Neural cell (in vitro differentiated cells): ENCODE measurements at regions not wholly inside any gene's neighbourhood (a gene's known extent, or its start where the extent isn't known, plus 50 kb on each side); places are given as distances from the start of the nearest gene placed in this dataset.

Source experiments
- H2AFZ ChIP-seq: fragments of 200-600, 300-800 bp; sonication (generic), shearing (Covaris generic); 2 replicates; pipeline ENCODE4 v1.6.0; 2014; ENCODE audit warnings: low read depth, mild to moderate bottlenecking, antibody characterized with exemption, low read length, moderate library complexity
- H3F3A ChIP-seq: fragments of 200-600 bp; shearing (Covaris generic); 2 replicates; pipeline ENCODE4 v1.6.1; 2016; ENCODE audit warnings: mild to moderate bottlenecking, moderate library complexity, mixed read lengths, antibody characterized with exemption, low read length; ENCODE audit not compliant: insufficient read depth, poor library complexity, severe bottlenecking
- H3K27ac ChIP-seq: fragments of 200-600, 300-800 bp; sonication (generic), shearing (Covaris generic); 2 replicates; pipeline ENCODE4 v1.5.1; 2014; ENCODE audit warnings: mild to moderate bottlenecking, low read length, moderate library complexity
- H3K27me3 ChIP-seq: fragments of 300-800, 200-600 bp; sonication (generic), shearing (Covaris generic); 2 replicates; pipeline ENCODE4 v1.6.0; 2014; ENCODE audit warnings: mild to moderate bottlenecking, low read depth, low read length, moderate library complexity; ENCODE audit not compliant: insufficient read depth
- H3K36me3 ChIP-seq: fragments of 300-800, 200-600 bp; sonication (generic), shearing (Covaris generic); 2 replicates; pipeline ENCODE4 v1.5.1; 2014; ENCODE audit warnings: mild to moderate bottlenecking, antibody characterized with exemption, low read length, moderate library complexity; ENCODE audit not compliant: insufficient read depth
- H3K4me2 ChIP-seq: fragments of 300-800, 200-600 bp; sonication (generic), shearing (Covaris generic); 2 replicates; pipeline ENCODE4 v1.6.0; 2014; ENCODE audit warnings: mild to moderate bottlenecking, low read length
- H3K4me3 ChIP-seq: fragments of 300-800, 200-600 bp; sonication (generic), shearing (Covaris generic); 2 replicates; pipeline ENCODE4 v1.5.1; 2014; ENCODE audit warnings: mild to moderate bottlenecking, low read length, moderate library complexity
- H3K79me2 ChIP-seq: fragments of 200-600 bp; shearing (Covaris generic); replicated peaks from 2 replicates; pipeline ENCODE4 v1.6.0; 2014; ENCODE audit warnings: mild to moderate bottlenecking, low read length, moderate library complexity; ENCODE audit not compliant: insufficient read depth
- H3K9ac ChIP-seq: fragments of 300-800, 200-600 bp; sonication (generic), shearing (Covaris generic); 2 replicates; pipeline ENCODE4 v1.6.1; 2016; ENCODE audit warnings: mild to moderate bottlenecking, low read length, mixed read lengths
- H3K9me2 ChIP-seq: fragments of 200-600 bp; shearing (Covaris generic); 2 replicates; pipeline ENCODE4 v1.6.1; 2016; ENCODE audit warnings: mild to moderate bottlenecking, low read length, mixed read lengths; ENCODE audit not compliant: insufficient read depth
- H3K9me3 ChIP-seq: fragments of 200-600, 300-800 bp; sonication (generic), shearing (Covaris generic); 2 replicates; pipeline ENCODE4 v1.6.1; 2016; ENCODE audit warnings: mild to moderate bottlenecking, mixed run types, low read length, moderate library complexity, mixed read lengths
- H4K20me1 ChIP-seq: fragments of 200-600 bp; shearing (Covaris generic); 2 replicates; pipeline ENCODE4 v1.6.1; 2016; ENCODE audit warnings: mild to moderate bottlenecking, mixed run types; ENCODE audit not compliant: insufficient read depth
- CTCF ChIP-seq: fragments of 450-650 bp; IDR thresholded peaks from 2 replicates; pipeline ENCODE4 v1.5.1; 2014; ENCODE audit warnings: antibody characterized with exemption, mild to moderate bottlenecking, moderate library complexity; ENCODE audit not compliant: poor library complexity, severe bottlenecking
- EP300 ChIP-seq: fragments of 450-650 bp; conservative IDR thresholded peaks from 2 replicates; pipeline ENCODE4 v1.6.1; 2014; ENCODE audit warnings: antibody characterized with exemption, mild to moderate bottlenecking, moderate library complexity; ENCODE audit not compliant: poor library complexity, severe bottlenecking
- EZH2 ChIP-seq: fragments of 200-600, 300-800 bp; shearing (Covaris generic), sonication (generic); IDR thresholded peaks from 2 replicates; pipeline ENCODE4 v1.6.1; 2014; ENCODE audit warnings: antibody characterized with exemption, low read length, borderline replicate concordance, mild to moderate bottlenecking; ENCODE audit not compliant: insufficient read depth, poor library complexity, severe bottlenecking
- MXI1 ChIP-seq: fragments of 450-650 bp; conservative IDR thresholded peaks from 2 replicates; pipeline ENCODE4 v1.6.1; 2014; ENCODE audit warnings: antibody characterized with exemption, mild to moderate bottlenecking; ENCODE audit not compliant: poor library complexity, severe bottlenecking
- POLR2AphosphoS5 ChIP-seq: IDR thresholded peaks from 2 replicates; pipeline ENCODE4 v1.6.1; 2012
- RAD21 ChIP-seq: fragments of 450-650 bp; conservative IDR thresholded peaks from 2 replicates; pipeline ENCODE4 v1.6.1; 2014; ENCODE audit warnings: antibody characterized with exemption, mild to moderate bottlenecking, moderate library complexity
- SMC3 ChIP-seq: fragments of 450-650 bp; conservative IDR thresholded peaks from 2 replicates; pipeline ENCODE4 v1.6.1; 2014; ENCODE audit warnings: antibody characterized with exemption, mild to moderate bottlenecking, moderate library complexity; ENCODE audit not compliant: poor library complexity
- TAF1 ChIP-seq: IDR thresholded peaks from 2 replicates; pipeline ENCODE4 v1.6.1; 2012; ENCODE audit warnings: low read depth
- TF ChIP-seq, protein P1 (sequence below): IDR thresholded peaks from 2 replicates; pipeline ENCODE4 v1.6.1; 2012; ENCODE audit warnings: borderline replicate concordance

DNA sequence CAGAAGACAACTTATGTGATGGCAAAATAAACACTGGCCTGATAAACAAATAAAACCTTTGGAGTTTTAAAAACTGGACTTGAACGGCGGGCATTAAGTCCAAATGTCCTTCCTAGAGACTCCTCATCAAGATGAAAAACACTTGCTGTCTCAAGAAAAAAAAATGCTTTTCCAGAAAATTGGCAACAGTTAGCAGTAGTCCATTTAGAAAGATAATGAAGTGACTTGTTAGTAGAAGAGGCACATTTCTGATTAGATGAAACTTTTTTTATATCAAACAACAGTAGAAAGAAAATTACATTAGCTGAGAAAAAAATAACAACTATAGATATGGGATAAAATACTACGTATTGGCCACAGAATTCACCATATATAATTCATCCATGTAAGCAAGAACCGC is 1750.7 kb upstream of the PCDH20 start:
- no peaks in the 10 kb centered on the region for H3K9me3 ChIP-seq
- no peak overlapping the region for H3K4me3 ChIP-seq
- no peak overlapping the region for H2AFZ ChIP-seq
- no peak overlapping the region for H3K27ac ChIP-seq
- H3K9ac ChIP-seq = no peak overlapping the region
- no peaks in the 10 kb centered on the region for H3K9me2 ChIP-seq
- H3K36me3 ChIP-seq = no peaks in the 10 kb centered on the region
- H4K20me1 ChIP-seq = no peaks in the 10 kb centered on the region
- H3K4me2 ChIP-seq = no peak overlapping the region
- H3K27me3 ChIP-seq = no peaks in the 10 kb centered on the region
- TF ChIP-seq POLR2AphosphoS5 = no peak
- TF ChIP-seq EP300 = no peak
- TF ChIP-seq TAF1 = no peak
- no peak for TF ChIP-seq MXI1
- no peak for TF ChIP-seq EZH2
- no peak for TF ChIP-seq CTCF
- TF ChIP-seq, protein P1, sequence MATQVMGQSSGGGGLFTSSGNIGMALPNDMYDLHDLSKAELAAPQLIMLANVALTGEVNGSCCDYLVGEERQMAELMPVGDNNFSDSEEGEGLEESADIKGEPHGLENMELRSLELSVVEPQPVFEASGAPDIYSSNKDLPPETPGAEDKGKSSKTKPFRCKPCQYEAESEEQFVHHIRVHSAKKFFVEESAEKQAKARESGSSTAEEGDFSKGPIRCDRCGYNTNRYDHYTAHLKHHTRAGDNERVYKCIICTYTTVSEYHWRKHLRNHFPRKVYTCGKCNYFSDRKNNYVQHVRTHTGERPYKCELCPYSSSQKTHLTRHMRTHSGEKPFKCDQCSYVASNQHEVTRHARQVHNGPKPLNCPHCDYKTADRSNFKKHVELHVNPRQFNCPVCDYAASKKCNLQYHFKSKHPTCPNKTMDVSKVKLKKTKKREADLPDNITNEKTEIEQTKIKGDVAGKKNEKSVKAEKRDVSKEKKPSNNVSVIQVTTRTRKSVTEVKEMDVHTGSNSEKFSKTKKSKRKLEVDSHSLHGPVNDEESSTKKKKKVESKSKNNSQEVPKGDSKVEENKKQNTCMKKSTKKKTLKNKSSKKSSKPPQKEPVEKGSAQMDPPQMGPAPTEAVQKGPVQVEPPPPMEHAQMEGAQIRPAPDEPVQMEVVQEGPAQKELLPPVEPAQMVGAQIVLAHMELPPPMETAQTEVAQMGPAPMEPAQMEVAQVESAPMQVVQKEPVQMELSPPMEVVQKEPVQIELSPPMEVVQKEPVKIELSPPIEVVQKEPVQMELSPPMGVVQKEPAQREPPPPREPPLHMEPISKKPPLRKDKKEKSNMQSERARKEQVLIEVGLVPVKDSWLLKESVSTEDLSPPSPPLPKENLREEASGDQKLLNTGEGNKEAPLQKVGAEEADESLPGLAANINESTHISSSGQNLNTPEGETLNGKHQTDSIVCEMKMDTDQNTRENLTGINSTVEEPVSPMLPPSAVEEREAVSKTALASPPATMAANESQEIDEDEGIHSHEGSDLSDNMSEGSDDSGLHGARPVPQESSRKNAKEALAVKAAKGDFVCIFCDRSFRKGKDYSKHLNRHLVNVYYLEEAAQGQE = no peak
- TF ChIP-seq RAD21 = no peak
- no peak for TF ChIP-seq SMC3
- no peaks in the 10 kb centered on the region for H3K79me2 ChIP-seq
- no peaks in the 10 kb centered on the region for H3F3A ChIP-seq

DNA sequence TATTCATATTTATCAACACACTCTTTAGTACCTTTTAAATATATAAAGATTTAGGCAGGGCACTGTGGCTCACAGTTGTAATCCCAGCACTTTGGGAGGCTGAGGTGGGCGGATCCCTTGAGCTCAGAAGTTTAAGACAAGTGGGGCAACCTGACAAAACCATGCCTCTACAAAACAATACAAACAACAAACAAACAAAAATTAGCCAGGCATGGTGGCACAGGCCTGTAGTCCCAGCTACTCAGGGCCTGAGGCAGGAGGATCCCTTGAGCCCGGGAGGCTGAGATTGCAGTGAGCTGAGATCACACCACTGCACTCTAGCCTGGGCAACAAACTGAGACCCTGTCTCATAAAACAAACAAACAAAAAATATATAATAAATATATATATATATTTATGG is 1748.3 kb upstream of the PCDH20 start:
- no peak overlapping the region for H3K27ac ChIP-seq
- no peaks in the 10 kb centered on the region for H3K79me2 ChIP-seq
- no peak overlapping the region for H3K9ac ChIP-seq
- H3K36me3 ChIP-seq = no peaks in the 10 kb centered on the region
- no peak overlapping the region for H2AFZ ChIP-seq
- H3K4me2 ChIP-seq = no peak overlapping the region
- no peaks in the 10 kb centered on the region for H4K20me1 ChIP-seq
- H3K9me3 ChIP-seq = no peaks in the 10 kb centered on the region
- no peaks in the 10 kb centered on the region for H3K9me2 ChIP-seq
- H3K4me3 ChIP-seq = no peak overlapping the region
- H3K27me3 ChIP-seq = no peaks in the 10 kb centered on the region
- no peaks in the 10 kb centered on the region for H3F3A ChIP-seq
- no peak for TF ChIP-seq CTCF
